GM19043 (cell line): ENCODE measurements at regions not wholly inside any gene's neighbourhood (a gene's known extent, or its start where the extent isn't known, plus 50 kb on each side); places are given as distances from the start of the nearest gene placed in this dataset.

Experiments
- ATAC-seq: cut with Tn5 transposase; IDR thresholded peaks from one replicate; pipeline ENCODE4 v1.9.1; 2021; ENCODE audit warnings: low read depth; ENCODE audit not compliant: unreplicated experiment

GRCh38 chr5:93186076-93186682 is 394.8 kb downstream of the NR2F1-AS1 start:
- ATAC-seq = no peak

GRCh38 chr5:93184041-93184440 is 397.0 kb downstream of the NR2F1-AS1 start:
- no peak for ATAC-seq

- no peak for ATAC-seq
These were observed 401.6 kb downstream of the NR2F1-AS1 start for GRCh38 chr5:93179466-93179865.

- ATAC-seq = no peak
These were observed 406.1 kb downstream of the NR2F1-AS1 start for GRCh38 chr5:93174930-93175329.

- no peak for ATAC-seq
These were observed 415.5 kb downstream of the NR2F1-AS1 start for GRCh38 chr5:93165559-93165958.

- no peak for ATAC-seq
These were observed 416.3 kb downstream of the NR2F1-AS1 start for GRCh38 chr5:93164690-93165089.

- ATAC-seq = no peak
These were observed 417.9 kb downstream of the NR2F1-AS1 start for GRCh38 chr5:93163010-93163663.

GRCh38 chr5:93161661-93162654 is 419.1 kb downstream of the NR2F1-AS1 start:
- ATAC-seq = no peak

GRCh38 chr5:93158841-93159240 is 422.2 kb downstream of the NR2F1-AS1 start:
- ATAC-seq = no peak

- no peak for ATAC-seq
These were observed 424.5 kb downstream of the NR2F1-AS1 start for GRCh38 chr5:93156566-93156965.

- no peak for ATAC-seq
These were observed 426.5 kb downstream of the NR2F1-AS1 start for GRCh38 chr5:93154535-93154934.

GRCh38 chr5:93153461-93153860 is 427.6 kb downstream of the NR2F1-AS1 start:
- ATAC-seq = no peak

GRCh38 chr5:93151896-93152295 is 429.1 kb downstream of the NR2F1-AS1 start:
- ATAC-seq = no peak

- no peak for ATAC-seq
These were observed 429.9 kb downstream of the NR2F1-AS1 start for GRCh38 chr5:93151121-93151520.

GRCh38 chr5:93150311-93151012 is 430.6 kb downstream of the NR2F1-AS1 start:
- no peak for ATAC-seq

GRCh38 chr5:93145767-93146166 is 435.3 kb downstream of the NR2F1-AS1 start:
- ATAC-seq = no peak

GRCh38 chr5:93145019-93145418 is 436.0 kb downstream of the NR2F1-AS1 start:
- no peak for ATAC-seq

GRCh38 chr5:93141969-93142368 is 439.1 kb downstream of the NR2F1-AS1 start:
- no peak for ATAC-seq

GRCh38 chr5:93130624-93131490 is 450.2 kb downstream of the NR2F1-AS1 start:
- no peak for ATAC-seq

GRCh38 chr5:93126634-93127033 is 454.4 kb downstream of the NR2F1-AS1 start:
- no peak for ATAC-seq
